GM23338 (cell line): ENCODE measurements at regions not wholly inside any gene's neighbourhood (a gene's known extent, or its start where the extent isn't known, plus 50 kb on each side); places are given as distances from the start of the nearest gene placed in this dataset.

Experiments used
- ATAC-seq: fragments of 200-7000 bp; cut with Tn5 transposase; 3 replicates; pipeline ENCODE4 v1.9.1; 2020
- DNase-seq: peaks from one replicate; pipeline ENCODE4 v3.0.0-alpha.2; 2015; ENCODE audit warnings: low spot score
- H2AFZ ChIP-seq: fragments of 200-600 bp; sonication (generic); 2 replicates; pipeline ENCODE4 v1.8.0; 2016; ENCODE audit warnings: antibody characterized with exemption, mild to moderate bottlenecking, moderate library complexity
- H3F3A ChIP-seq: fragments of 200-600 bp; sonication (generic); replicated peaks from 2 replicates; pipeline ENCODE4 v1.8.0; 2017; ENCODE audit warnings: antibody characterized with exemption, mixed run types, low read depth
- H3K27ac ChIP-seq: fragments of 200-600 bp; sonication (generic); 2 replicates; pipeline ENCODE4 v1.6.1; 2016; ENCODE audit warnings: low read depth
- H3K27me3 ChIP-seq: fragments of 200-600 bp; sonication (generic); 2 replicates; pipeline ENCODE4 v1.8.0; 2016; ENCODE audit warnings: mild to moderate bottlenecking, mixed run types, moderate library complexity; ENCODE audit not compliant: insufficient read depth
- H3K36me3 ChIP-seq: fragments of 200-600 bp; sonication (generic); 2 replicates; pipeline ENCODE4 v1.8.0; 2016; ENCODE audit warnings: mild to moderate bottlenecking; ENCODE audit not compliant: insufficient read depth
- H3K4me1 ChIP-seq: fragments of 200-600 bp; sonication (generic); 2 replicates; pipeline ENCODE4 v1.8.0; 2016; ENCODE audit warnings: mild to moderate bottlenecking, moderate library complexity; ENCODE audit not compliant: insufficient read depth
- H3K4me2 ChIP-seq: fragments of 200-600 bp; sonication (generic); 2 replicates; pipeline ENCODE4 v1.7.1; 2017; ENCODE audit warnings: mixed run types
- H3K4me3 ChIP-seq: fragments of 200-600 bp; sonication (generic); 2 replicates; pipeline ENCODE4 v1.6.1; 2016; ENCODE audit warnings: mixed run types
- H3K79me2 ChIP-seq: fragments of 200-600 bp; sonication (generic); replicated peaks from 2 replicates; pipeline ENCODE4 v1.8.0; 2017; ENCODE audit warnings: mild to moderate bottlenecking; ENCODE audit not compliant: insufficient read depth
- H3K9me2 ChIP-seq: fragments of 200-600 bp; sonication (generic); 2 replicates; pipeline ENCODE4 v1.8.0; 2017; ENCODE audit not compliant: insufficient read depth
- H4K20me1 ChIP-seq: fragments of 200-600 bp; sonication (generic); replicated peaks from 2 replicates; pipeline ENCODE4 v1.8.0; 2017; ENCODE audit warnings: mild to moderate bottlenecking; ENCODE audit not compliant: insufficient read depth
- H3K27ac Mint-ChIP-seq: 2 replicates; pipeline ENCODE4 v1.8.0; 2020; ENCODE audit warnings: inconsistent platforms, mild to moderate bottlenecking, moderate library complexity, mixed read lengths
- H3K27me3 Mint-ChIP-seq: 3 replicates; pipeline ENCODE4 v1.8.0; 2022; ENCODE audit warnings: low read depth, mild to moderate bottlenecking, moderate library complexity, mixed read lengths, inconsistent platforms; ENCODE audit not compliant: insufficient read depth, poor library complexity
- H3K36me3 Mint-ChIP-seq: 3 replicates; pipeline ENCODE4 v1.8.0; 2021; ENCODE audit warnings: low read depth, mild to moderate bottlenecking, inconsistent platforms, moderate library complexity, mixed read lengths
- H3K4me1 Mint-ChIP-seq: 3 replicates; pipeline ENCODE4 v1.8.0; 2020; ENCODE audit warnings: mild to moderate bottlenecking, inconsistent platforms, mixed read lengths
- H3K4me3 Mint-ChIP-seq: 3 replicates; pipeline ENCODE4 v1.8.0; 2021; ENCODE audit warnings: moderate library complexity, mild to moderate bottlenecking, inconsistent platforms, mixed read lengths
- H3K9me3 Mint-ChIP-seq: 3 replicates; pipeline ENCODE4 v1.8.0; 2020; ENCODE audit warnings: moderate library complexity, mild to moderate bottlenecking, inconsistent platforms, mixed read lengths
- POLR2AphosphoS5 ChIP-seq: IDR thresholded peaks from 2 replicates; pipeline ENCODE4 v1.6.1; 2016; ENCODE audit warnings: antibody characterized with exemption, low read depth
- STAT1 ChIP-seq: IDR thresholded peaks from one replicate; pipeline ENCODE4 v1.6.1; 2016; ENCODE audit warnings: antibody characterized with exemption; ENCODE audit not compliant: unreplicated experiment
- TF ChIP-seq, protein P1 (sequence below), 2 experiments: fragments of 200-600 bp in 1 of 2; sonication (generic) in 1 of 2; conservative IDR thresholded peaks; 2 replicates each; pipeline versions ENCODE4 v1.5.1 to v1.6.1; 2016 to 2017; ENCODE audit warnings: antibody characterized with exemption in 2 of 2, low read depth in 2 of 2, mild to moderate bottlenecking in 2 of 2, moderate library complexity in 1 of 2
- TF ChIP-seq, protein P2 (sequence below): fragments of 250-450 bp; sonication (Bioruptor Pico); IDR thresholded peaks from 2 replicates; pipeline ENCODE4 v1.5.0; 2020; ENCODE audit warnings: mild to moderate bottlenecking, moderate library complexity

DNA sequence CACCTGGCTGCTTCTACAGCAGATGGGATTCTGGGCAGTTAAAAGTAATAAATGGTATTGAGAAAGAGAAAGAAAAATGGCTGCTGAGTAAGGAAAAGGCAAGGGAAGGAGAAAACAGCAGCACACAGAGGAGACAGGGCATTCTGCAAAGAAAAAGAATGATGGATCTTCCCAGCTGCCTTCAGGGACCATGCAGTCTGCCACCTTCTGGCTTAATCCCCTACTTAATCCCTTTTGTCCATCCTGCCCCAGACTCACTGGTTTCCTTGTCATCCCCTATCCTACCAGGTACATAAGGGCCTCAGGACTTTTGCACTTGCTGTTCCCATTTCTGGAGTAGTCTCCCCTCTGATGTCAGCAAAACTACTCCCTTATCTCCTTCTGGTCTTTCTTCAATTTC lies 107.6 kb downstream of the GAS2L3 start:
- Histone ChIP-seq H3K79me2 (no peaks in the 10 kb centered on the region), H3K4me3 (no peak overlapping the region), H3K4me2 (no peak overlapping the region), H3F3A (no peaks in the 10 kb centered on the region), H2AFZ (peak overlapping the region; percentile 32; the same call in 1 of the 2 replicates), H3K36me3 (0 out of 2 replicates have a peak, but pooled peaks cover 10% of the 10 kb centered on the region), H3K27me3 (no peaks in the 10 kb centered on the region), H3K9me2 (peaks cover 4% of the 10 kb centered on the region; the same call in 1 of the 2 replicates), H3K27ac (no peak overlapping the region), H3K4me1 (no peaks in the 10 kb centered on the region), H4K20me1 (no peaks in the 10 kb centered on the region)
- no peak overlapping the region for H3K4me3 Mint-ChIP-seq
- no peak for ATAC-seq
- peaks cover 13% of the 10 kb centered on the region for H3K36me3 Mint-ChIP-seq
- DNase-seq, result no peak
- TF ChIP-seq, protein P1, sequence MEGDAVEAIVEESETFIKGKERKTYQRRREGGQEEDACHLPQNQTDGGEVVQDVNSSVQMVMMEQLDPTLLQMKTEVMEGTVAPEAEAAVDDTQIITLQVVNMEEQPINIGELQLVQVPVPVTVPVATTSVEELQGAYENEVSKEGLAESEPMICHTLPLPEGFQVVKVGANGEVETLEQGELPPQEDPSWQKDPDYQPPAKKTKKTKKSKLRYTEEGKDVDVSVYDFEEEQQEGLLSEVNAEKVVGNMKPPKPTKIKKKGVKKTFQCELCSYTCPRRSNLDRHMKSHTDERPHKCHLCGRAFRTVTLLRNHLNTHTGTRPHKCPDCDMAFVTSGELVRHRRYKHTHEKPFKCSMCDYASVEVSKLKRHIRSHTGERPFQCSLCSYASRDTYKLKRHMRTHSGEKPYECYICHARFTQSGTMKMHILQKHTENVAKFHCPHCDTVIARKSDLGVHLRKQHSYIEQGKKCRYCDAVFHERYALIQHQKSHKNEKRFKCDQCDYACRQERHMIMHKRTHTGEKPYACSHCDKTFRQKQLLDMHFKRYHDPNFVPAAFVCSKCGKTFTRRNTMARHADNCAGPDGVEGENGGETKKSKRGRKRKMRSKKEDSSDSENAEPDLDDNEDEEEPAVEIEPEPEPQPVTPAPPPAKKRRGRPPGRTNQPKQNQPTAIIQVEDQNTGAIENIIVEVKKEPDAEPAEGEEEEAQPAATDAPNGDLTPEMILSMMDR (conservative IDR thresholded peaks at IDR 0.05; ENCODE audit: low read depth in 2 of 2), result peak in 1 of 2 experiments; percentile 17; a peak in 1 of 4 replicates
- TF ChIP-seq, protein P2, sequence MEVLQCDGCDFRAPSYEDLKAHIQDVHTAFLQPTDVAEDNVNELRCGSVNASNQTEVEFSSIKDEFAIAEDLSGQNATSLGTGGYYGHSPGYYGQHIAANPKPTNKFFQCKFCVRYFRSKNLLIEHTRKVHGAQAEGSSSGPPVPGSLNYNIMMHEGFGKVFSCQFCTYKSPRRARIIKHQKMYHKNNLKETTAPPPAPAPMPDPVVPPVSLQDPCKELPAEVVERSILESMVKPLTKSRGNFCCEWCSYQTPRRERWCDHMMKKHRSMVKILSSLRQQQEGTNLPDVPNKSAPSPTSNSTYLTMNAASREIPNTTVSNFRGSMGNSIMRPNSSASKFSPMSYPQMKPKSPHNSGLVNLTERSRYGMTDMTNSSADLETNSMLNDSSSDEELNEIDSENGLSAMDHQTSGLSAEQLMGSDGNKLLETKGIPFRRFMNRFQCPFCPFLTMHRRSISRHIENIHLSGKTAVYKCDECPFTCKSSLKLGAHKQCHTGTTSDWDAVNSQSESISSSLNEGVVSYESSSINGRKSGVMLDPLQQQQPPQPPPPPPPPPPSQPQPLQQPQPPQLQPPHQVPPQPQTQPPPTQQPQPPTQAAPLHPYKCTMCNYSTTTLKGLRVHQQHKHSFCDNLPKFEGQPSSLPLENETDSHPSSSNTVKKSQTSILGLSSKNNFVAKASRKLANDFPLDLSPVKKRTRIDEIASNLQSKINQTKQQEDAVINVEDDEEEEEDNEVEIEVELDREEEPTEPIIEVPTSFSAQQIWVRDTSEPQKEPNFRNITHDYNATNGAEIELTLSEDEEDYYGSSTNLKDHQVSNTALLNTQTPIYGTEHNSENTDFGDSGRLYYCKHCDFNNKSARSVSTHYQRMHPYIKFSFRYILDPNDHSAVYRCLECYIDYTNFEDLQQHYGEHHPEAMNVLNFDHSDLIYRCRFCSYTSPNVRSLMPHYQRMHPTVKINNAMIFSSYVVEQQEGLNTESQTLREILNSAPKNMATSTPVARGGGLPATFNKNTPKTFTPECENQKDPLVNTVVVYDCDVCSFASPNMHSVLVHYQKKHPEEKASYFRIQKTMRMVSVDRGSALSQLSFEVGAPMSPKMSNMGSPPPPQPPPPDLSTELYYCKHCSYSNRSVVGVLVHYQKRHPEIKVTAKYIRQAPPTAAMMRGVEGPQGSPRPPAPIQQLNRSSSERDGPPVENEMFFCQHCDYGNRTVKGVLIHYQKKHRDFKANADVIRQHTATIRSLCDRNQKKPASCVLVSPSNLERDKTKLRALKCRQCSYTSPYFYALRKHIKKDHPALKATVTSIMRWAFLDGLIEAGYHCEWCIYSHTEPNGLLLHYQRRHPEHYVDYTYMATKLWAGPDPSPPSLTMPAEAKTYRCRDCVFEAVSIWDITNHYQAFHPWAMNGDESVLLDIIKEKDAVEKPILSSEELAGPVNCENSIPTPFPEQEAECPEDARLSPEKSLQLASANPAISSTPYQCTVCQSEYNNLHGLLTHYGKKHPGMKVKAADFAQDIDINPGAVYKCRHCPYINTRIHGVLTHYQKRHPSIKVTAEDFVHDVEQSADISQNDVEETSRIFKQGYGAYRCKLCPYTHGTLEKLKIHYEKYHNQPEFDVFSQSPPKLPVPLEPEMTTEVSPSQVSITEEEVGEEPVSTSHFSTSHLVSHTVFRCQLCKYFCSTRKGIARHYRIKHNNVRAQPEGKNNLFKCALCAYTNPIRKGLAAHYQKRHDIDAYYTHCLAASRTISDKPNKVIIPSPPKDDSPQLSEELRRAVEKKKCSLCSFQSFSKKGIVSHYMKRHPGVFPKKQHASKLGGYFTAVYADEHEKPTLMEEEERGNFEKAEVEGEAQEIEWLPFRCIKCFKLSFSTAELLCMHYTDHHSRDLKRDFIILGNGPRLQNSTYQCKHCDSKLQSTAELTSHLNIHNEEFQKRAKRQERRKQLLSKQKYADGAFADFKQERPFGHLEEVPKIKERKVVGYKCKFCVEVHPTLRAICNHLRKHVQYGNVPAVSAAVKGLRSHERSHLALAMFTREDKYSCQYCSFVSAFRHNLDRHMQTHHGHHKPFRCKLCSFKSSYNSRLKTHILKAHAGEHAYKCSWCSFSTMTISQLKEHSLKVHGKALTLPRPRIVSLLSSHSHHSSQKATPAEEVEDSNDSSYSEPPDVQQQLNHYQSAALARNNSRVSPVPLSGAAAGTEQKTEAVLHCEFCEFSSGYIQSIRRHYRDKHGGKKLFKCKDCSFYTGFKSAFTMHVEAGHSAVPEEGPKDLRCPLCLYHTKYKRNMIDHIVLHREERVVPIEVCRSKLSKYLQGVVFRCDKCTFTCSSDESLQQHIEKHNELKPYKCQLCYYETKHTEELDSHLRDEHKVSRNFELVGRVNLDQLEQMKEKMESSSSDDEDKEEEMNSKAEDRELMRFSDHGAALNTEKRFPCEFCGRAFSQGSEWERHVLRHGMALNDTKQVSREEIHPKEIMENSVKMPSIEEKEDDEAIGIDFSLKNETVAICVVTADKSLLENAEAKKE (CRISPR knock-in tag), result no peak
- H3K27me3 Mint-ChIP-seq, result peaks cover 7% of the 10 kb centered on the region
- no peaks in the 10 kb centered on the region for H3K4me1 Mint-ChIP-seq
- H3K27ac Mint-ChIP-seq, result no peak overlapping the region
- peaks cover 24% of the 10 kb centered on the region for H3K9me3 Mint-ChIP-seq

DNA sequence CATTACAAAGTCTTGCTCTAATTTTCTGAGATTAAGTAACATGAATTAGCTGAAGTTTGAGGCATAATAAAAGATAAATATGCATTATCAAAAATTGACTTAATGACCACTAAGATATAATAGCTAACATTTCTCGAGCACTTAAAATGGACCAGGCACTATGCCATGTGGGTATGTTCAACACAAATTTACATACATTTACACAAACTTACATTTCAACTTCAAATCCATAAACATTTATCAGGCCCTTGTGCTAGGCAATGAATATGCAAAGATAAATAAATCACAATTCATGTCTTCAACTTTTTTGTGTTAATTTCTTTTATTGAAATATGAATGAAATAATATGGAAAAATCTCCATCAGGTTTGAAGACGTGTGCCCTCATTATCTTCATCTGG lies 108.7 kb downstream of the GAS2L3 start:
- Mint-ChIP-seq H3K9me3 (peaks cover 36% of the 10 kb centered on the region), H3K36me3 (peaks cover 17% of the 10 kb centered on the region), H3K27me3 (peaks cover 5% of the 10 kb centered on the region), H3K4me1 (no peaks in the 10 kb centered on the region), H3K4me3 (no peak overlapping the region), H3K27ac (no peak overlapping the region)
- no peaks in the 10 kb centered on the region for H3K79me2 ChIP-seq
- no peaks in the 10 kb centered on the region for H3K4me1 ChIP-seq
- no peaks in the 10 kb centered on the region for H4K20me1 ChIP-seq
- no peaks in the 10 kb centered on the region for H3K27me3 ChIP-seq
- no peaks in the 10 kb centered on the region for H3F3A ChIP-seq
- no peak overlapping the region for H3K4me2 ChIP-seq
- H3K9me2 ChIP-seq, result peaks cover 4% of the 10 kb centered on the region; the same call in 1 of the 2 replicates
- H3K27ac ChIP-seq, result no peak overlapping the region
- ATAC-seq, result no peak
- H3K36me3 ChIP-seq, result 0 out of 2 replicates have a peak, but pooled peaks cover 10% of the 10 kb centered on the region
- no peak for DNase-seq
- no peak overlapping the region for H3K4me3 ChIP-seq
- no peak overlapping the region for H2AFZ ChIP-seq
- TF ChIP-seq STAT1, result no peak
- TF ChIP-seq POLR2AphosphoS5, result no peak
- TF ChIP-seq, protein P2 (CRISPR knock-in tag), result no peak
